HG02759 (cell line): ENCODE measurements at regions not wholly inside any gene's neighbourhood (a gene's known extent, or its start where the extent isn't known, plus 50 kb on each side); places are given as distances from the start of the nearest gene placed in this dataset.

Source experiments
- ATAC-seq: cut with Tn5 transposase; IDR thresholded peaks from one replicate; pipeline ENCODE4 v1.9.1; 2021; ENCODE audit warnings: mild to moderate bottlenecking, moderate library complexity; ENCODE audit not compliant: unreplicated experiment

- no peak for ATAC-seq
Measured at GRCh38 chr2:155830351-155830750, 502.2 kb downstream of the NR4A2 start.

- ATAC-seq = no peak
Measured at GRCh38 chr2:155825876-155826275, 506.6 kb downstream of the NR4A2 start.

GRCh38 chr2:155815851-155816250 lies 516.7 kb downstream of the NR4A2 start:
- peak; percentile 88 for ATAC-seq

- ATAC-seq = peak; percentile 4
Measured at GRCh38 chr2:155815275-155815674, 517.2 kb downstream of the NR4A2 start.

GRCh38 chr2:155810411-155810810 lies 522.1 kb downstream of the NR4A2 start:
- ATAC-seq = no peak

GRCh38 chr2:155802888-155803287 lies 529.6 kb downstream of the NR4A2 start:
- no peak for ATAC-seq

- no peak for ATAC-seq
Measured at GRCh38 chr2:155792666-155793065, 539.9 kb downstream of the NR4A2 start.

- no peak for ATAC-seq
Measured at GRCh38 chr2:155770516-155770915, 562.0 kb downstream of the NR4A2 start.

GRCh38 chr2:155766342-155767115 lies 566.0 kb downstream of the NR4A2 start:
- no peak for ATAC-seq

- no peak for ATAC-seq
Measured at GRCh38 chr2:155755481-155755880, 577.0 kb downstream of the NR4A2 start.

GRCh38 chr2:155748131-155748530 lies 584.4 kb downstream of the NR4A2 start:
- ATAC-seq = peak; percentile 11

- peak; percentile 35 for ATAC-seq
Measured at GRCh38 chr2:155747531-155747930, 585.0 kb downstream of the NR4A2 start.

- ATAC-seq = no peak
Measured at GRCh38 chr2:155733091-155733853, 599.2 kb downstream of the NR4A2 start.

- no peak for ATAC-seq
Measured at GRCh38 chr2:155730804-155731203, 601.7 kb downstream of the NR4A2 start.

- ATAC-seq = no peak
Measured at GRCh38 chr2:155727187-155727895, 605.2 kb downstream of the NR4A2 start.

GRCh38 chr2:155722290-155722689 lies 610.2 kb downstream of the NR4A2 start:
- ATAC-seq = no peak

GRCh38 chr2:155715705-155716104 lies 616.8 kb downstream of the NR4A2 start:
- no peak for ATAC-seq

- ATAC-seq = no peak
Measured at GRCh38 chr2:155714983-155715382, 617.5 kb downstream of the NR4A2 start.

GRCh38 chr2:155708071-155708470 lies 624.5 kb downstream of the NR4A2 start:
- no peak for ATAC-seq

- ATAC-seq = no peak
Measured at GRCh38 chr2:155703917-155704316, 628.6 kb downstream of the NR4A2 start.

GRCh38 chr2:155703048-155703447 lies 629.5 kb downstream of the NR4A2 start:
- no peak for ATAC-seq

- ATAC-seq = no peak
Measured at GRCh38 chr2:155701721-155702120, 630.8 kb downstream of the NR4A2 start.
